HEK293T (cell line): ENCODE measurements at regions not wholly inside any gene's neighbourhood (a gene's known extent, or its start where the extent isn't known, plus 50 kb on each side); places are given as distances from the start of the nearest gene placed in this dataset.

Experiments
- ARNT ChIP-seq: fragments of 450-650 bp; IDR thresholded peaks from 2 replicates; pipeline ENCODE4 v1.6.1; 2017; ENCODE audit warnings: mild to moderate bottlenecking
- BHLHE40 ChIP-seq: fragments of 450-650 bp; IDR thresholded peaks from 2 replicates; pipeline ENCODE4 v1.6.1; 2016; ENCODE audit warnings: mild to moderate bottlenecking, moderate library complexity, borderline replicate concordance
- CTBP1 ChIP-seq: fragments of 450-650 bp; IDR thresholded peaks from 2 replicates; pipeline ENCODE4 v1.6.1; 2016; ENCODE audit warnings: borderline replicate concordance
- ELF4 ChIP-seq: fragments of 450-650 bp; IDR thresholded peaks from 2 replicates; pipeline ENCODE4 v1.6.1; 2017; ENCODE audit warnings: antibody characterized with exemption
- FOXA1 ChIP-seq: fragments of 450-650 bp; IDR thresholded peaks from 2 replicates; pipeline ENCODE4 v1.6.1; 2016; ENCODE audit warnings: mild to moderate bottlenecking
- FOXM1 ChIP-seq: fragments of 450-650 bp; IDR thresholded peaks from 2 replicates; pipeline ENCODE4 v1.6.1; 2017; ENCODE audit warnings: mild to moderate bottlenecking, borderline replicate concordance
- L3MBTL2 ChIP-seq: fragments of 450-650 bp; conservative IDR thresholded peaks from 2 replicates; pipeline ENCODE4 v1.6.1; 2016; ENCODE audit warnings: mild to moderate bottlenecking
- LEF1 ChIP-seq: fragments of 450-650 bp; IDR thresholded peaks from 2 replicates; pipeline ENCODE4 v1.6.1; 2017; ENCODE audit warnings: mild to moderate bottlenecking, borderline replicate concordance
- NFRKB ChIP-seq: fragments of 450-650 bp; IDR thresholded peaks from 2 replicates; pipeline ENCODE4 v1.6.1; 2016; ENCODE audit warnings: mild to moderate bottlenecking, moderate library complexity
- SP1 ChIP-seq: fragments of 450-650 bp; IDR thresholded peaks from 2 replicates; pipeline ENCODE4 v1.6.1; 2017
- SUZ12 ChIP-seq: fragments of 450-650 bp; IDR thresholded peaks from 2 replicates; pipeline ENCODE4 v1.6.1; 2016; ENCODE audit warnings: mild to moderate bottlenecking
- TARDBP ChIP-seq: fragments of 450-650 bp; IDR thresholded peaks from 2 replicates; pipeline ENCODE4 v1.6.1; 2016
- ZNF384 ChIP-seq: fragments of 450-650 bp; IDR thresholded peaks from 2 replicates; pipeline ENCODE4 v1.6.1; 2016
- TF ChIP-seq, protein P1 (sequence below): fragments of 450-650 bp; IDR thresholded peaks from 2 replicates; pipeline ENCODE4 v1.6.1; 2016

- TF ChIP-seq LEF1 (no peak), NFRKB (no peak), SP1 (no peak), FOXM1 (no peak), ELF4 (no peak), SUZ12 (no peak), BHLHE40 (no peak), CTBP1 (no peak), FOXA1 (no peak), L3MBTL2 (no peak), ARNT (no peak), TARDBP (no peak), ZNF384 (no peak)
- TF ChIP-seq, protein P1, sequence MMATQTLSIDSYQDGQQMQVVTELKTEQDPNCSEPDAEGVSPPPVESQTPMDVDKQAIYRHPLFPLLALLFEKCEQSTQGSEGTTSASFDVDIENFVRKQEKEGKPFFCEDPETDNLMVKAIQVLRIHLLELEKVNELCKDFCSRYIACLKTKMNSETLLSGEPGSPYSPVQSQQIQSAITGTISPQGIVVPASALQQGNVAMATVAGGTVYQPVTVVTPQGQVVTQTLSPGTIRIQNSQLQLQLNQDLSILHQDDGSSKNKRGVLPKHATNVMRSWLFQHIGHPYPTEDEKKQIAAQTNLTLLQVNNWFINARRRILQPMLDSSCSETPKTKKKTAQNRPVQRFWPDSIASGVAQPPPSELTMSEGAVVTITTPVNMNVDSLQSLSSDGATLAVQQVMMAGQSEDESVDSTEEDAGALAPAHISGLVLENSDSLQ, result peak; percentile 62; the same call in 1 of the 2 replicates
These were observed 191.8 kb downstream of the HTR7 start for GRCh38 chr10:90665905-90666662.
